ENCODE measurements at regions not wholly inside any gene's neighbourhood (a gene's known extent, or its start where the extent isn't known, plus 50 kb on each side); places are given as distances from the start of the nearest gene placed in this dataset.
"Not testable (repeated sequence)": the region's sequence is repeated elsewhere in the genome, so short reads cannot be mapped to it uniquely, and the experiment has no call there.

- no peaks in the 10 kb centered on the region for H3K27me3 Mint-ChIP-seq
- H3K36me3 Mint-ChIP-seq (ENCODE audit: low read depth): no peaks in the 10 kb centered on the region
- no peak overlapping the region for H3K27ac Mint-ChIP-seq
- no peaks in the 10 kb centered on the region for H3K4me1 Mint-ChIP-seq (ENCODE audit: low read depth)
- peaks cover 13% of the 10 kb centered on the region for H3K9me3 Mint-ChIP-seq
- no peak overlapping the region for H3K4me3 Mint-ChIP-seq
These were observed 142.5 kb upstream of the MSX2 start for GRCh38 chr5:174581894-174582293.

GRCh38 chr5:174583071-174583470 lies 141.3 kb upstream of the MSX2 start:
- Mint-ChIP-seq H3K9me3 (peaks cover 13% of the 10 kb centered on the region), H3K36me3 (ENCODE audit: low read depth) (no peaks in the 10 kb centered on the region), H3K4me1 (ENCODE audit: low read depth) (no peaks in the 10 kb centered on the region), H3K27ac (no peak overlapping the region), H3K27me3 (no peaks in the 10 kb centered on the region), H3K4me3 (no peak overlapping the region)

- Mint-ChIP-seq H3K4me3 (no peak overlapping the region), H3K9me3 (peaks cover 13% of the 10 kb centered on the region), H3K4me1 (ENCODE audit: low read depth) (no peaks in the 10 kb centered on the region), H3K27ac (no peak overlapping the region), H3K27me3 (no peaks in the 10 kb centered on the region), H3K36me3 (ENCODE audit: low read depth) (no peaks in the 10 kb centered on the region)
These were observed 138.9 kb upstream of the MSX2 start for GRCh38 chr5:174585472-174585871.

GRCh38 chr5:174586163-174586562 lies 138.2 kb upstream of the MSX2 start:
- H3K36me3 Mint-ChIP-seq (ENCODE audit: low read depth); H3K4me3 Mint-ChIP-seq; H3K27me3 Mint-ChIP-seq; H3K4me1 Mint-ChIP-seq (ENCODE audit: low read depth); H3K27ac Mint-ChIP-seq: not testable (repeated sequence)
- peaks cover 13% of the 10 kb centered on the region for H3K9me3 Mint-ChIP-seq

- Mint-ChIP-seq H3K27me3 (no peaks in the 10 kb centered on the region), H3K4me1 (ENCODE audit: low read depth) (no peaks in the 10 kb centered on the region), H3K4me3 (no peak overlapping the region)
These were observed 135.4 kb upstream of the MSX2 start for GRCh38 chr5:174589011-174589410.

GRCh38 chr5:174589599-174589998 lies 134.8 kb upstream of the MSX2 start:
- Mint-ChIP-seq H3K27me3 (no peaks in the 10 kb centered on the region), H3K4me1 (ENCODE audit: low read depth) (no peaks in the 10 kb centered on the region)

More at GRCh38 chr5:174589011-174589410, 135.4 kb upstream of the MSX2 start:
- Mint-ChIP-seq H3K9me3 (peaks cover 13% of the 10 kb centered on the region), H3K36me3 (ENCODE audit: low read depth) (no peaks in the 10 kb centered on the region), H3K27ac (no peak overlapping the region)

GRCh38 chr5:174590820-174591219 lies 133.6 kb upstream of the MSX2 start:
- Mint-ChIP-seq H3K36me3 (ENCODE audit: low read depth) (no peaks in the 10 kb centered on the region), H3K4me1 (ENCODE audit: low read depth) (no peaks in the 10 kb centered on the region), H3K9me3 (peaks cover 5% of the 10 kb centered on the region), H3K27ac (no peak overlapping the region), H3K4me3 (no peak overlapping the region), H3K27me3 (no peaks in the 10 kb centered on the region)

More at GRCh38 chr5:174589599-174589998, 134.8 kb upstream of the MSX2 start:
- H3K9me3 Mint-ChIP-seq: peaks cover 10% of the 10 kb centered on the region
- H3K36me3 Mint-ChIP-seq (ENCODE audit: low read depth): no peaks in the 10 kb centered on the region
- H3K4me3 Mint-ChIP-seq: no peak overlapping the region
- no peak overlapping the region for H3K27ac Mint-ChIP-seq

- no peaks in the 10 kb centered on the region for H3K9me3 Mint-ChIP-seq
- peaks cover 3% of the 10 kb centered on the region for H3K27me3 Mint-ChIP-seq
- no peaks in the 10 kb centered on the region for H3K4me1 Mint-ChIP-seq (ENCODE audit: low read depth)
- H3K27ac Mint-ChIP-seq: no peak overlapping the region
- H3K36me3 Mint-ChIP-seq (ENCODE audit: low read depth): no peaks in the 10 kb centered on the region
- no peak overlapping the region for H3K4me3 Mint-ChIP-seq
These were observed 128.0 kb upstream of the MSX2 start for GRCh38 chr5:174596429-174596828.

- H3K9me3 Mint-ChIP-seq: no peaks in the 10 kb centered on the region
- H3K27me3 Mint-ChIP-seq: peaks cover 3% of the 10 kb centered on the region
These were observed 124.4 kb upstream of the MSX2 start for GRCh38 chr5:174599992-174600391.

GRCh38 chr5:174601946-174602345 lies 122.4 kb upstream of the MSX2 start:
- Mint-ChIP-seq H3K4me1 (ENCODE audit: low read depth) (no peaks in the 10 kb centered on the region), H3K27ac (no peak overlapping the region), H3K4me3 (no peak overlapping the region), H3K27me3 (peaks cover 6% of the 10 kb centered on the region), H3K36me3 (ENCODE audit: low read depth) (no peaks in the 10 kb centered on the region), H3K9me3 (no peaks in the 10 kb centered on the region)

More at GRCh38 chr5:174599992-174600391, 124.4 kb upstream of the MSX2 start:
- Mint-ChIP-seq H3K4me3 (no peak overlapping the region), H3K27ac (no peak overlapping the region), H3K36me3 (ENCODE audit: low read depth) (no peaks in the 10 kb centered on the region), H3K4me1 (ENCODE audit: low read depth) (no peaks in the 10 kb centered on the region)

GRCh38 chr5:174606153-174606552 lies 118.2 kb upstream of the MSX2 start:
- Mint-ChIP-seq H3K4me3 (no peak overlapping the region), H3K27ac (no peak overlapping the region), H3K9me3 (no peaks in the 10 kb centered on the region), H3K4me1 (ENCODE audit: low read depth) (no peaks in the 10 kb centered on the region), H3K27me3 (peaks cover 10% of the 10 kb centered on the region), H3K36me3 (ENCODE audit: low read depth) (no peaks in the 10 kb centered on the region)

- Mint-ChIP-seq H3K27ac (no peak overlapping the region), H3K36me3 (ENCODE audit: low read depth) (no peaks in the 10 kb centered on the region), H3K27me3 (peaks cover 7% of the 10 kb centered on the region), H3K9me3 (no peaks in the 10 kb centered on the region), H3K4me1 (ENCODE audit: low read depth) (no peaks in the 10 kb centered on the region), H3K4me3 (no peak overlapping the region)
These were observed 117.7 kb upstream of the MSX2 start for GRCh38 chr5:174606646-174607045.

- no peaks in the 10 kb centered on the region for H3K4me1 Mint-ChIP-seq (ENCODE audit: low read depth)
- no peaks in the 10 kb centered on the region for H3K36me3 Mint-ChIP-seq (ENCODE audit: low read depth)
- H3K4me3 Mint-ChIP-seq: no peak overlapping the region
- peaks cover 7% of the 10 kb centered on the region for H3K27me3 Mint-ChIP-seq
- no peak overlapping the region for H3K27ac Mint-ChIP-seq
- H3K9me3 Mint-ChIP-seq: no peaks in the 10 kb centered on the region
These were observed 117.2 kb upstream of the MSX2 start for GRCh38 chr5:174607205-174607604.

- no peak overlapping the region for H3K4me3 Mint-ChIP-seq
- H3K4me1 Mint-ChIP-seq (ENCODE audit: low read depth): no peaks in the 10 kb centered on the region
- H3K27ac Mint-ChIP-seq: no peak overlapping the region
- no peaks in the 10 kb centered on the region for H3K9me3 Mint-ChIP-seq
- H3K36me3 Mint-ChIP-seq (ENCODE audit: low read depth): no peaks in the 10 kb centered on the region
- peaks cover 11% of the 10 kb centered on the region for H3K27me3 Mint-ChIP-seq
These were observed 116.5 kb upstream of the MSX2 start for GRCh38 chr5:174607916-174608315.

- H3K4me3 Mint-ChIP-seq: no peak overlapping the region
- H3K4me1 Mint-ChIP-seq (ENCODE audit: low read depth): no peaks in the 10 kb centered on the region
- H3K27ac Mint-ChIP-seq: no peak overlapping the region
- no peaks in the 10 kb centered on the region for H3K36me3 Mint-ChIP-seq (ENCODE audit: low read depth)
- H3K27me3 Mint-ChIP-seq: peaks cover 11% of the 10 kb centered on the region
- H3K9me3 Mint-ChIP-seq: no peaks in the 10 kb centered on the region
These were observed 115.7 kb upstream of the MSX2 start for GRCh38 chr5:174608631-174609097.

GRCh38 chr5:174609116-174609515 lies 115.3 kb upstream of the MSX2 start:
- no peaks in the 10 kb centered on the region for H3K9me3 Mint-ChIP-seq
- H3K4me3 Mint-ChIP-seq: no peak overlapping the region
- H3K4me1 Mint-ChIP-seq (ENCODE audit: low read depth): no peaks in the 10 kb centered on the region
- no peaks in the 10 kb centered on the region for H3K36me3 Mint-ChIP-seq (ENCODE audit: low read depth)
- H3K27ac Mint-ChIP-seq: no peak overlapping the region
- peaks cover 11% of the 10 kb centered on the region for H3K27me3 Mint-ChIP-seq

Data from stimulated activated naive CD8-positive, alpha-beta T cell treated with anti-CD3 and anti-CD28 coated beads, Interleukin-15, Interleukin-2, amounts not matched to agents 100 ng/mL and 50 ng/mL, for 24 hours (primary cell).